PC-9 (cell line): ENCODE measurements at regions not wholly inside any gene's neighbourhood (a gene's known extent, or its start where the extent isn't known, plus 50 kb on each side); places are given as distances from the start of the nearest gene placed in this dataset.

Experiments
- CTCF ChIP-seq: fragments of 200-600 bp; sonication (generic); conservative IDR thresholded peaks from 2 replicates; pipeline ENCODE4 v1.6.1; 2017; ENCODE audit warnings: mixed run types, antibody characterized with exemption, mild to moderate bottlenecking, moderate library complexity
- EZH2 ChIP-seq: fragments of 200-600 bp; sonication (generic); IDR thresholded peaks from 2 replicates; pipeline ENCODE4 v1.8.0; 2017; ENCODE audit warnings: antibody characterized with exemption, low read depth

GRCh38 chr2:204134421-204134820, 197.9 kb downstream of the ICOS start:
- no peak for TF ChIP-seq CTCF
- no peak for TF ChIP-seq EZH2
